ENCODE measurements at regions not wholly inside any gene's neighbourhood (a gene's known extent, or its start where the extent isn't known, plus 50 kb on each side); places are given as distances from the start of the nearest gene placed in this dataset.
A peak's percentile ranks its signal among the peaks of the same experiment; 100 is the strongest.

- intact Hi-C loops (cut with DNase I): no loop called here
- peak; percentile 46 to 63 for DNase-seq
These were observed 258.3 kb downstream of the HAUS1 start for GRCh38 chr18:46362533-46362932.

GRCh38 chr18:46364048-46364447 is 259.9 kb downstream of the HAUS1 start:
- Histone ChIP-seq H3K36me3 (no peaks in the 10 kb centered on the region), H3K27me3 (no peaks in the 10 kb centered on the region), H3K4me1 (peaks cover 56 to 58% of the 10 kb centered on the region in 2 donors), H3K9me3 (no peaks in the 10 kb centered on the region), H3K4me3 (replicated peaks in 1 of 3) (no peak overlapping the region), H3K27ac (peak overlapping the region in 2 of 3 donors; percentile 81 to 92)
- TF ChIP-seq CTCF (IDR thresholded peaks at IDR 0.05): no peak
- no peak for TF ChIP-seq POLR2A (IDR thresholded peaks at IDR 0.05)
- intact Hi-C loops (cut with DNase I): no loop called here
- 92 to 95% methylated on average over 5 of the region's 5 CpGs for WGBS, 2 donors
- no peak for DNase-seq

More at GRCh38 chr18:46362533-46362932, 258.3 kb downstream of the HAUS1 start:
- peaks cover 56% of the 10 kb centered on the region in 2 donors for H3K4me1 ChIP-seq
- no peaks in the 10 kb centered on the region for H3K36me3 ChIP-seq
- H3K27me3 ChIP-seq: no peaks in the 10 kb centered on the region
- TF ChIP-seq CTCF (IDR thresholded peaks at IDR 0.05) (no peak), POLR2A (IDR thresholded peaks at IDR 0.05) (no peak)
- peak overlapping the region; percentile 79 to 99 (median 92) for H3K27ac ChIP-seq
- H3K9me3 ChIP-seq: no peaks in the 10 kb centered on the region
- H3K4me3 ChIP-seq (replicated peaks in 1 of 3): no peak overlapping the region
- WGBS, 2 donors: 28 to 38% methylated on average over 4 of the region's 4 CpGs

- H3K4me3 ChIP-seq (replicated peaks in 1 of 3): no peak overlapping the region
- no peaks in the 10 kb centered on the region for H3K9me3 ChIP-seq
- peaks cover 44 to 46% of the 10 kb centered on the region in 2 donors for H3K4me1 ChIP-seq
- intact Hi-C loops (cut with DNase I): no loop called here
- TF ChIP-seq POLR2A (IDR thresholded peaks at IDR 0.05): no peak
- no peak for TF ChIP-seq CTCF (IDR thresholded peaks at IDR 0.05)
- H3K27me3 ChIP-seq: no peaks in the 10 kb centered on the region
- WGBS, 2 donors: 54 to 62% methylated on average over 4 of the region's 4 CpGs
- H3K36me3 ChIP-seq: no peaks in the 10 kb centered on the region
- H3K27ac ChIP-seq: peak overlapping the region; percentile 65 to 88 (median 86)
- DNase-seq: peak; percentile 45 to 53
These were observed 262.0 kb downstream of the HAUS1 start for GRCh38 chr18:46366201-46366600.

- H3K27me3 ChIP-seq: no peaks in the 10 kb centered on the region
- peak overlapping the region; percentile 65 to 88 (median 86) for H3K27ac ChIP-seq
- DNase-seq: peak in 1 of 2 donors; percentile 23
- no peak overlapping the region for H3K4me3 ChIP-seq (replicated peaks in 1 of 3)
- H3K4me1 ChIP-seq: peaks cover 38 to 39% of the 10 kb centered on the region in 2 donors
- TF ChIP-seq POLR2A (IDR thresholded peaks at IDR 0.05) (no peak), CTCF (IDR thresholded peaks at IDR 0.05) (no peak)
- intact Hi-C loops (cut with DNase I): no loop called here
- H3K9me3 ChIP-seq: no peaks in the 10 kb centered on the region
- no peaks in the 10 kb centered on the region for H3K36me3 ChIP-seq
- 25% methylated on average over 8 of the region's 8 CpGs for WGBS, 2 donors
These were observed 262.7 kb downstream of the HAUS1 start for GRCh38 chr18:46366751-46367376.

GRCh38 chr18:46369323-46369722 is 265.1 kb downstream of the HAUS1 start:
- intact Hi-C loops (cut with DNase I): no loop called here
- WGBS, 2 donors: 80 to 92% methylated on average over 4 of the region's 4 CpGs
- TF ChIP-seq CTCF (IDR thresholded peaks at IDR 0.05): no peak
- TF ChIP-seq POLR2A (IDR thresholded peaks at IDR 0.05): no peak
- Histone ChIP-seq H3K36me3 (no peaks in the 10 kb centered on the region), H3K4me3 (replicated peaks in 1 of 3) (no peak overlapping the region), H3K27me3 (no peaks in the 10 kb centered on the region), H3K4me1 (peaks cover 22 to 23% of the 10 kb centered on the region in 2 donors), H3K9me3 (no peaks in the 10 kb centered on the region), H3K27ac (no peak overlapping the region)
- DNase-seq: no peak

Measured in thyroid gland (tissue), 4 donors.